HG03196 (cell line): ENCODE measurements at regions not wholly inside any gene's neighbourhood (a gene's known extent, or its start where the extent isn't known, plus 50 kb on each side); places are given as distances from the start of the nearest gene placed in this dataset.
"Not testable (repeated sequence)": the region's sequence is repeated elsewhere in the genome, so short reads cannot be mapped to it uniquely, and the experiment has no call there.

Experiments used
- ATAC-seq: cut with Tn5 transposase; IDR thresholded peaks from one replicate; pipeline ENCODE4 v1.9.1; 2021; ENCODE audit not compliant: unreplicated experiment

GRCh38 chr7:66413379-66414114 lies 208.4 kb downstream of the TPST1 start:
- ATAC-seq, result no peak

- ATAC-seq, result no peak
Measured at GRCh38 chr7:66415659-66416265, 210.6 kb downstream of the TPST1 start.

GRCh38 chr7:66418537-66418936 lies 210.1 kb upstream of the KCTD7 start:
- ATAC-seq, result no peak

GRCh38 chr7:66419210-66419609 lies 209.5 kb upstream of the KCTD7 start:
- ATAC-seq, result no peak

GRCh38 chr7:66421830-66422475 lies 206.7 kb upstream of the KCTD7 start:
- no peak for ATAC-seq

GRCh38 chr7:66423729-66424128 lies 205.0 kb upstream of the KCTD7 start:
- no peak for ATAC-seq

GRCh38 chr7:66426332-66426731 lies 202.3 kb upstream of the KCTD7 start:
- ATAC-seq, result no peak

GRCh38 chr7:66426996-66427395 lies 201.7 kb upstream of the KCTD7 start:
- no peak for ATAC-seq

- no peak for ATAC-seq
Measured at GRCh38 chr7:66427956-66428355, 200.7 kb upstream of the KCTD7 start.

- no peak for ATAC-seq
Measured at GRCh38 chr7:66429498-66430163, 199.1 kb upstream of the KCTD7 start.

- no peak for ATAC-seq
Measured at GRCh38 chr7:66430164-66430545, 198.5 kb upstream of the KCTD7 start.

GRCh38 chr7:66438703-66439405 lies 189.8 kb upstream of the KCTD7 start:
- not testable (repeated sequence) for ATAC-seq

- ATAC-seq, result no peak
Measured at GRCh38 chr7:66442385-66442784, 186.3 kb upstream of the KCTD7 start.

- ATAC-seq, result no peak
Measured at GRCh38 chr7:66443946-66444345, 184.7 kb upstream of the KCTD7 start.

- not testable (repeated sequence) for ATAC-seq
Measured at GRCh38 chr7:66447007-66447406, 181.7 kb upstream of the KCTD7 start.

GRCh38 chr7:66450814-66451213 lies 177.9 kb upstream of the KCTD7 start:
- ATAC-seq, result not testable (repeated sequence)

GRCh38 chr7:66451713-66452112 lies 177.0 kb upstream of the KCTD7 start:
- ATAC-seq, result not testable (repeated sequence)

GRCh38 chr7:66452165-66452564 lies 176.5 kb upstream of the KCTD7 start:
- ATAC-seq, result no peak

GRCh38 chr7:66453340-66453739 lies 175.3 kb upstream of the KCTD7 start:
- ATAC-seq, result no peak

GRCh38 chr7:66454600-66455225 lies 174.0 kb upstream of the KCTD7 start:
- no peak for ATAC-seq

GRCh38 chr7:66455432-66455831 lies 173.2 kb upstream of the KCTD7 start:
- ATAC-seq, result not testable (repeated sequence)
